DOHH2 (cell line): ENCODE measurements at regions not wholly inside any gene's neighbourhood (a gene's known extent, or its start where the extent isn't known, plus 50 kb on each side); places are given as distances from the start of the nearest gene placed in this dataset.

ENCODE experiments used
- CTCF ChIP-seq: fragments of 200-600 bp; sonication (generic); IDR thresholded peaks from one replicate; pipeline ENCODE4 v1.5.1; 2014; ENCODE audit warnings: antibody characterized with exemption, mild to moderate bottlenecking, low read depth, low read length; ENCODE audit not compliant: poor library complexity, severe bottlenecking
- EZH2phosphoT487 ChIP-seq: fragments of 200-600 bp; sonication (generic); IDR thresholded peaks from 2 replicates; pipeline ENCODE4 v1.6.1; 2017; ENCODE audit warnings: borderline replicate concordance, mild to moderate bottlenecking, antibody characterized with exemption, low read length, moderate library complexity, mixed read lengths

- TF ChIP-seq CTCF: no peak
- TF ChIP-seq EZH2phosphoT487: no peak
These were observed 160.0 kb downstream of the TBXT start for GRCh38 chr6:166007349-166008263.
